ENCODE measurements at regions not wholly inside any gene's neighbourhood (a gene's known extent, or its start where the extent isn't known, plus 50 kb on each side); places are given as distances from the start of the nearest gene placed in this dataset.

- Mint-ChIP-seq H3K27ac (no peak overlapping the region), H3K27me3 (ENCODE audit: low read depth) (no peaks in the 10 kb centered on the region), H3K4me3 (no peak overlapping the region), H3K36me3 (ENCODE audit: insufficient read depth in 1 of 3, low read depth in 3 of 3) (no peaks in the 10 kb centered on the region), H3K9me3 (no peaks in the 10 kb centered on the region; a peak in 1 of 5 replicates), H3K4me1 (no peaks in the 10 kb centered on the region)
- H2BK20ac ChIP-seq (ENCODE audit: low read depth, low read length, poor library complexity, severe bottlenecking): no peak overlapping the region
- no peak overlapping the region for H2BK15ac ChIP-seq (ENCODE audit: low read depth, low read length)
- H2AK5ac ChIP-seq (ENCODE audit: insufficient read length, low read length): no peak overlapping the region
- H4K20me1 ChIP-seq (ENCODE audit: control insufficient read depth, insufficient read depth, insufficient read length): no peaks in the 10 kb centered on the region
- no peak overlapping the region for H3T11ph ChIP-seq (ENCODE audit: low read length)
- H3K23ac ChIP-seq (ENCODE audit: insufficient read length, low read depth, low read length): no peak overlapping the region
- H3K27me3 ChIP-seq (ENCODE audit: insufficient read depth, low read length): no peaks in the 10 kb centered on the region
- H2BK120ac ChIP-seq (ENCODE audit: low read depth, low read length, poor library complexity, severe bottlenecking): no peak overlapping the region
- no peak for TF ChIP-seq CTCF (conservative IDR thresholded peaks at IDR 0.05)
- H3K9ac ChIP-seq (ENCODE audit: extremely low read depth, insufficient read length, low read length): no peak overlapping the region
- no peaks in the 10 kb centered on the region for H3K79me1 ChIP-seq (ENCODE audit: insufficient read depth, low read depth, low read length, poor library complexity, severe bottlenecking)
- no peaks in the 10 kb centered on the region for H3K23me2 ChIP-seq (ENCODE audit: insufficient read length, low read depth, low read length, poor library complexity, severe bottlenecking)
- H3K79me2 ChIP-seq (ENCODE audit: insufficient read depth, low read length): no peaks in the 10 kb centered on the region
- H3K4me1 ChIP-seq (ENCODE audit: insufficient read depth, low read length): no peaks in the 10 kb centered on the region
- no peak overlapping the region for H3K27ac ChIP-seq (ENCODE audit: insufficient read length, low read depth, low read length)
- no peak overlapping the region for H2BK5ac ChIP-seq (ENCODE audit: insufficient read length, low read length)
- H3K9me3 ChIP-seq (ENCODE audit: control insufficient read depth, low read depth, low read length): no peaks in the 10 kb centered on the region
- no peak overlapping the region for H4K5ac ChIP-seq (ENCODE audit: insufficient read length, low read depth, low read length)
- H3K4me2 ChIP-seq (ENCODE audit: insufficient read depth, insufficient read length, low read length): no peak overlapping the region
- no peak overlapping the region for H3K4ac ChIP-seq (ENCODE audit: low read depth, low read length)
- no peak overlapping the region for H3K18ac ChIP-seq (ENCODE audit: insufficient read length, low read depth, low read length)
- H2BK12ac ChIP-seq (ENCODE audit: insufficient read length, low read depth, low read length): no peak overlapping the region
- no CpG with 5 or more reads among the region's 2 CpGs for WGBS (ENCODE audit: extremely low coverage, insufficient read length, low lambda C conversion rate)
- no peak overlapping the region for H3K56ac ChIP-seq (ENCODE audit: insufficient read length, low read depth, low read length)
- no peak overlapping the region for H3K14ac ChIP-seq (ENCODE audit: insufficient read depth, low read length)
- no peak for DNase-seq
- no peak overlapping the region for H4K91ac ChIP-seq (ENCODE audit: insufficient read length, low read depth, low read length)
- H2AFZ ChIP-seq (ENCODE audit: low read length): no peak overlapping the region
- H4K8ac ChIP-seq (replicated peaks; ENCODE audit: insufficient read length, low read depth, low read length): no peak overlapping the region
Measured at GRCh38 chr11:95469258-95469657, 238.3 kb upstream of the SESN3 start.
